HepG2 (cell line): ENCODE measurements at regions not wholly inside any gene's neighbourhood (a gene's known extent, or its start where the extent isn't known, plus 50 kb on each side); places are given as distances from the start of the nearest gene placed in this dataset.

Experiments
- ARID3A ChIP-seq: IDR thresholded peaks from 2 replicates; pipeline ENCODE4 v1.6.1; 2012; ENCODE audit warnings: low read depth, low read length, improper control_type of control experiment
- IRX3 ChIP-seq: sonication (generic); formaldehyde crosslinking; IDR thresholded peaks from 2 replicates; pipeline ENCODE4 v1.8.1; 2023; ENCODE audit warnings: mild to moderate bottlenecking, low read depth, missing genetic modification reagents, borderline replicate concordance
- MAFK ChIP-seq, 2 experiments: IDR thresholded peaks in 1 of 2; conservative IDR thresholded peaks in 1 of 2; 2 replicates each; pipeline ENCODE4 v1.6.1; 2011; ENCODE audit warnings: improper control_type of control experiment in 2 of 2, low read length in 2 of 2
- MXI1 ChIP-seq: IDR thresholded peaks from 3 replicates; pipeline ENCODE4 v1.6.1; 2012; ENCODE audit warnings: low read depth, low read length, inconsistent platforms, borderline replicate concordance
- NCOA5 ChIP-seq: sonication (generic); formaldehyde crosslinking; IDR thresholded peaks from 2 replicates; pipeline ENCODE4 v1.4.0; 2020; ENCODE audit warnings: missing genetic modification reagents
- POLR2G ChIP-seq: fragments of 200-400 bp; formaldehyde crosslinking; IDR thresholded peaks from 2 replicates; pipeline ENCODE4 v1.6.1; 2018; ENCODE audit warnings: mild to moderate bottlenecking, low read depth, low read length, moderate library complexity
- SRY ChIP-seq: sonication (generic); formaldehyde crosslinking; IDR thresholded peaks from 2 replicates; pipeline ENCODE4 v1.8.0; 2022; ENCODE audit warnings: mild to moderate bottlenecking, missing genetic modification reagents
- THAP7 ChIP-seq: sonication (generic); formaldehyde crosslinking; IDR thresholded peaks from 2 replicates; pipeline ENCODE4 v1.8.1; 2023; ENCODE audit warnings: mild to moderate bottlenecking, missing genetic modification reagents
- YEATS4 ChIP-seq: sonication (generic); formaldehyde crosslinking; IDR thresholded peaks from 2 replicates; pipeline ENCODE4 v1.4.0; 2020; ENCODE audit warnings: missing genetic modification reagents, borderline replicate concordance
- ZFX ChIP-seq: sonication (generic); formaldehyde crosslinking; IDR thresholded peaks from 2 replicates; pipeline ENCODE4 v1.4.0; 2020; ENCODE audit warnings: mild to moderate bottlenecking, low read depth, missing genetic modification reagents, moderate library complexity
- ZNF605 ChIP-seq: sonication (generic); formaldehyde crosslinking; IDR thresholded peaks from 2 replicates; pipeline ENCODE4 v1.8.0; 2022; ENCODE audit warnings: mild to moderate bottlenecking, missing genetic modification reagents

- peak; percentile 60; the same call in 1 of the 2 replicates for TF ChIP-seq ARID3A
- TF ChIP-seq ZNF605 (CRISPR knock-in tag), result no peak
- no peak for TF ChIP-seq POLR2G
- TF ChIP-seq NCOA5 (CRISPR knock-in tag), result no peak
- TF ChIP-seq IRX3 (CRISPR knock-in tag), result no peak
- no peak for TF ChIP-seq SRY (CRISPR knock-in tag)
- no peak for TF ChIP-seq THAP7 (CRISPR knock-in tag)
- no peak for TF ChIP-seq MXI1
- TF ChIP-seq MAFK (conservative IDR thresholded peaks at IDR 0.05 in 1 of 2, IDR thresholded peaks at IDR 0.05 in 1 of 2; ENCODE audit: low read length in 2 of 2), result peak; percentile 74 to 85
- no peak for TF ChIP-seq YEATS4 (CRISPR knock-in tag)
- no peak for TF ChIP-seq ZFX (CRISPR knock-in tag)
- TF ChIP-seq, all 625 proteins: peak for 8
Measured at GRCh38 chr5:90308787-90309585, 100.6 kb downstream of the CETN3 start (continued).
